OCI-LY1 (cell line): ENCODE measurements at regions not wholly inside any gene's neighbourhood (a gene's known extent, or its start where the extent isn't known, plus 50 kb on each side); places are given as distances from the start of the nearest gene placed in this dataset.

Experiments
- EZH2 ChIP-seq: fragments of 200-600 bp; sonication (generic), shearing (Covaris generic); IDR thresholded peaks from 2 replicates; pipeline ENCODE4 v1.8.0; 2017; ENCODE audit warnings: borderline replicate concordance, mixed run types, mild to moderate bottlenecking, antibody characterized with exemption, low read length, moderate library complexity, mixed read lengths
- TF ChIP-seq, protein P1 (sequence below): fragments of 200-600 bp; sonication (generic), shearing (Covaris generic); IDR thresholded peaks from 2 replicates; pipeline ENCODE4 v1.5.1; 2017; ENCODE audit warnings: mild to moderate bottlenecking, antibody characterized with exemption, low read length, moderate library complexity, mixed read lengths

DNA sequence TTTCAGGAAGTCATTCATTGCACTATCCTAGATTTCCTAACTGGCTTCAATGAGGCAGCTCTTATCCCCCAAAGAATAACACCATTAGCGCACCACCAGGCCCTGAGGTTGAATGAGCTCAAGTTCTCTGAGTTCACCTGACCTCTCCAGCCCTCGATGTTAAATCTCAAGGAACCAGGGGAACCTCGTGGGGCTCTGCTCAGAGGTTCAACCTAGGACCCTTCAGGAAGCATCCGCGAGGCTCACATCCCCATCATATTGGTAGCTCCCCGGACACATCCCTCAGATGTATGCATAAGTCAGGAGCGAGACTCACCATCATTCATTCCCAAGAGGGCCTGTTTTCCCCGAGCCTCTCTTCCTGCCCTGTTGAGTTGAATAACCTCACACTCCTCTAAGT is 145.6 kb upstream of the KLHL29 start:
- TF ChIP-seq, protein P1, sequence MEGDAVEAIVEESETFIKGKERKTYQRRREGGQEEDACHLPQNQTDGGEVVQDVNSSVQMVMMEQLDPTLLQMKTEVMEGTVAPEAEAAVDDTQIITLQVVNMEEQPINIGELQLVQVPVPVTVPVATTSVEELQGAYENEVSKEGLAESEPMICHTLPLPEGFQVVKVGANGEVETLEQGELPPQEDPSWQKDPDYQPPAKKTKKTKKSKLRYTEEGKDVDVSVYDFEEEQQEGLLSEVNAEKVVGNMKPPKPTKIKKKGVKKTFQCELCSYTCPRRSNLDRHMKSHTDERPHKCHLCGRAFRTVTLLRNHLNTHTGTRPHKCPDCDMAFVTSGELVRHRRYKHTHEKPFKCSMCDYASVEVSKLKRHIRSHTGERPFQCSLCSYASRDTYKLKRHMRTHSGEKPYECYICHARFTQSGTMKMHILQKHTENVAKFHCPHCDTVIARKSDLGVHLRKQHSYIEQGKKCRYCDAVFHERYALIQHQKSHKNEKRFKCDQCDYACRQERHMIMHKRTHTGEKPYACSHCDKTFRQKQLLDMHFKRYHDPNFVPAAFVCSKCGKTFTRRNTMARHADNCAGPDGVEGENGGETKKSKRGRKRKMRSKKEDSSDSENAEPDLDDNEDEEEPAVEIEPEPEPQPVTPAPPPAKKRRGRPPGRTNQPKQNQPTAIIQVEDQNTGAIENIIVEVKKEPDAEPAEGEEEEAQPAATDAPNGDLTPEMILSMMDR = no peak
- no peak for TF ChIP-seq EZH2
